Liver (tissue), 8 donors: ENCODE measurements at regions not wholly inside any gene's neighbourhood (a gene's known extent, or its start where the extent isn't known, plus 50 kb on each side); places are given as distances from the start of the nearest gene placed in this dataset.

Source experiments
- DNase-seq: peaks from one replicate; pipeline ENCODE4 v3.0.0-alpha.2; 2017; ENCODE audit warnings: low spot score
- H3K27ac ChIP-seq, 2 donors: one replicate each; pipeline ENCODE4 v1.7.0; 2013; ENCODE audit warnings: inconsistent platforms in 2 of 2, low read length in 2 of 2, control low read depth in 1 of 2, low read depth in 1 of 2, mild to moderate bottlenecking in 1 of 2
- H3K27me3 ChIP-seq, 4 donors: one replicate each; pipeline versions ENCODE4 v1.6.1 to v1.7.0; 2013; ENCODE audit warnings: low read length in 3 of 4, inconsistent platforms in 1 of 4, mild to moderate bottlenecking in 1 of 4, moderate library complexity in 1 of 4; ENCODE audit not compliant: control insufficient read depth in 4 of 4, insufficient read depth in 4 of 4
- H3K36me3 ChIP-seq, 4 donors: one replicate each; pipeline versions ENCODE4 v1.6.1 to v1.7.0; 2013; ENCODE audit warnings: low read length in 3 of 4, mild to moderate bottlenecking in 3 of 4, low read depth in 1 of 4, moderate library complexity in 1 of 4; ENCODE audit not compliant: control insufficient read depth in 4 of 4, insufficient read depth in 3 of 4
- H3K4me1 ChIP-seq, 4 donors: one replicate each; pipeline versions ENCODE4 v1.6.1 to v1.7.0; 2013; ENCODE audit warnings: low read length in 3 of 4, mild to moderate bottlenecking in 3 of 4, moderate library complexity in 1 of 4; ENCODE audit not compliant: control insufficient read depth in 4 of 4, insufficient read depth in 4 of 4
- H3K4me3 ChIP-seq, 3 donors: one replicate each; pipeline versions ENCODE4 v1.6.1 to v1.7.0; 2013; ENCODE audit warnings: low read length in 3 of 3, control low read depth in 1 of 3, low read depth in 1 of 3, mild to moderate bottlenecking in 1 of 3
- H3K9ac ChIP-seq, 2 donors: one replicate each; pipeline ENCODE4 v1.7.0; 2013; ENCODE audit warnings: low read length in 2 of 2, mild to moderate bottlenecking in 2 of 2, moderate library complexity in 2 of 2, control low read depth in 1 of 2, low read depth in 1 of 2
- H3K9me3 ChIP-seq, 4 donors: one replicate each; pipeline versions ENCODE4 v1.6.1 to v1.7.0; 2013; ENCODE audit warnings: low read length in 3 of 4; ENCODE audit not compliant: control insufficient read depth in 4 of 4
- EGR1 ChIP-seq, 2 donors: IDR thresholded peaks; 2 replicates each; pipeline ENCODE4 v1.6.1; 2016 to 2018; ENCODE audit warnings: antibody characterized with exemption in 2 of 2, low read depth in 2 of 2
- FOXA1 ChIP-seq: IDR thresholded peaks from 2 replicates; pipeline ENCODE4 v1.6.1; 2016; ENCODE audit warnings: antibody characterized with exemption
- FOXA2 ChIP-seq: IDR thresholded peaks from 2 replicates; pipeline ENCODE4 v1.6.1; 2016; ENCODE audit warnings: antibody characterized with exemption
- GABPA ChIP-seq, 2 donors: IDR thresholded peaks in 1 of 2; conservative IDR thresholded peaks in 1 of 2; 2 replicates each; pipeline ENCODE4 v1.6.1; 2016; ENCODE audit warnings: antibody characterized with exemption in 2 of 2, mild to moderate bottlenecking in 1 of 2, moderate library complexity in 1 of 2
- HNF4A ChIP-seq, 2 donors: conservative IDR thresholded peaks; 2 replicates each; pipeline ENCODE4 v1.6.1; 2016; ENCODE audit warnings: antibody characterized with exemption in 2 of 2, mild to moderate bottlenecking in 2 of 2
- HNF4G ChIP-seq: IDR thresholded peaks from 2 replicates; pipeline ENCODE4 v1.6.1; 2016; ENCODE audit warnings: antibody characterized with exemption
- JUND ChIP-seq, 2 donors: IDR thresholded peaks; 2 replicates each; pipeline ENCODE4 v1.6.1; 2016; ENCODE audit warnings: antibody characterized with exemption in 2 of 2
- NR2F2 ChIP-seq: IDR thresholded peaks from 2 replicates; pipeline ENCODE4 v1.6.1; 2016; ENCODE audit warnings: antibody characterized with exemption
- RAD21 ChIP-seq, 2 donors: IDR thresholded peaks; 2 replicates each; pipeline ENCODE4 v1.6.1; 2016; ENCODE audit warnings: antibody characterized with exemption in 2 of 2, mild to moderate bottlenecking in 2 of 2
- RXRA ChIP-seq, 2 donors: IDR thresholded peaks; 2 replicates each; pipeline ENCODE4 v1.6.1; 2017 to 2018; ENCODE audit warnings: antibody characterized with exemption in 2 of 2, mild to moderate bottlenecking in 1 of 2
- SP1 ChIP-seq: IDR thresholded peaks from 2 replicates; pipeline ENCODE4 v1.6.1; 2018; ENCODE audit warnings: antibody characterized with exemption, mild to moderate bottlenecking
- TAF1 ChIP-seq: conservative IDR thresholded peaks from 2 replicates; pipeline ENCODE4 v1.6.1; 2016; ENCODE audit warnings: antibody characterized with exemption, mild to moderate bottlenecking
- YY1 ChIP-seq: IDR thresholded peaks from 2 replicates; pipeline ENCODE4 v1.6.1; 2016; ENCODE audit warnings: antibody characterized with exemption, mild to moderate bottlenecking
- WGBS: extraction: QIAGEN DNeasy Blood & Tissue Kit; methylation state at CpG from one replicate; pipeline ENCODE4 v1.1.7; 2013; 5-methylcytosine and 5-hydroxymethylcytosine counted together
- TF ChIP-seq, protein P1 (sequence below): IDR thresholded peaks from 2 replicates; pipeline ENCODE4 v1.6.1; 2016; ENCODE audit warnings: antibody characterized with exemption, mild to moderate bottlenecking
- TF ChIP-seq, protein P2 (sequence below): IDR thresholded peaks from 2 replicates; pipeline ENCODE4 v1.6.1; 2016; ENCODE audit warnings: antibody characterized with exemption
- TF ChIP-seq, protein P3 (sequence below): IDR thresholded peaks from 2 replicates; pipeline ENCODE4 v1.6.1; 2016; ENCODE audit warnings: antibody characterized with exemption
- TF ChIP-seq, protein P4 (sequence below): fragments of 150-350 bp; IDR thresholded peaks from 2 replicates; pipeline ENCODE4 v1.5.1; 2017; ENCODE audit warnings: improper control_type of control experiment, low read depth, low read length; ENCODE audit not compliant: missing input control
- TF ChIP-seq, protein P5 (sequence below): IDR thresholded peaks from 2 replicates; pipeline ENCODE4 v1.6.1; 2016; ENCODE audit warnings: antibody characterized with exemption
- donor health status: healthy.
- donor health status: healthy.
- donor health status: healthy.
- donor health status: healthy.
- donor health status: healthy.

DNA sequence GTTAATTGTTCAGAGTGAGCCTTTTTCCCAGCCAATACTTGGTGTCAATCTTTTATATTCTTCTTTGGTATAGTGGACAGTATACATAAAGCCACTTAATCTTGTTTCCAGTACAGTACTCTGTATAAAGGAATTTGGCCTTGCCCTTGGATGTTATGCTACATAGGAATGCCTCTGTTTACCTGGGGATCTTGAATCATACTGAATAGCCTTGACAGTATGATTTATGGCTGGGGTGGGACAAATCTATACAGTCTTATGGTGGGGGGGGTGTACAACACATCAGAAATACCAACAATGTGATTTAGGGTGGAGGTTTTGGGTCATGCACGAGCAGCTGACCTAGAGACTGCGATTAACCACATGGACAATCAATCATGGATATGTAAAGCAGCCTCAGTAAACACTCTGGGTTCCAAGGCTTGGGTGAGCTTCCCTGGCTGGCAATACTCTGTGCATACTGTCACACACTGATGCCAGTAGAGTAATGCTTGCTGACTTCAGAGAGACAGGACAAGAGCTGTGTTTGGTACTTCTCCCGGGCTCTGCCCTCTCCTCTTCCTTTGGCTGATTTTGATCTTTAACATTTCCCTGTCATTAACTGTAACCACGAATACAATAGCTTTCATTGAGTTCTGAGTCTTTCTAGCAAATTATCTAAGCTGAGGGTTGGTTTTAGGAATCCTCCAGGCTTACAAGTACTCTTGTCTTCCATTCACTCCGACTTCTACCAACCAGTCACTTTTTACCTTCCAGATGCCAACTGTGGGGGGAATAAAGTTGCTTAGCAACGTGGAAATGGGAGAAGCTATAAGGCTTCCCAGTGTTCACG lies 84.6 kb downstream of the IARS1 start:
- Histone ChIP-seq H3K4me3 (no peak overlapping the region), H3K36me3 (peaks cover 8 to 45% (median 37%) of the 10 kb centered on the region in 4 donors), H3K27ac (no peak overlapping the region), H3K27me3 (no peaks in the 10 kb centered on the region), H3K9ac (no peak overlapping the region), H3K9me3 (no peaks in the 10 kb centered on the region), H3K4me1 (no peaks in the 10 kb centered on the region)
- WGBS = 92% methylated on average over 7 of the region's 7 CpGs
- TF ChIP-seq RAD21 (IDR thresholded peaks at IDR 0.05) = no peak
- TF ChIP-seq, protein P1, sequence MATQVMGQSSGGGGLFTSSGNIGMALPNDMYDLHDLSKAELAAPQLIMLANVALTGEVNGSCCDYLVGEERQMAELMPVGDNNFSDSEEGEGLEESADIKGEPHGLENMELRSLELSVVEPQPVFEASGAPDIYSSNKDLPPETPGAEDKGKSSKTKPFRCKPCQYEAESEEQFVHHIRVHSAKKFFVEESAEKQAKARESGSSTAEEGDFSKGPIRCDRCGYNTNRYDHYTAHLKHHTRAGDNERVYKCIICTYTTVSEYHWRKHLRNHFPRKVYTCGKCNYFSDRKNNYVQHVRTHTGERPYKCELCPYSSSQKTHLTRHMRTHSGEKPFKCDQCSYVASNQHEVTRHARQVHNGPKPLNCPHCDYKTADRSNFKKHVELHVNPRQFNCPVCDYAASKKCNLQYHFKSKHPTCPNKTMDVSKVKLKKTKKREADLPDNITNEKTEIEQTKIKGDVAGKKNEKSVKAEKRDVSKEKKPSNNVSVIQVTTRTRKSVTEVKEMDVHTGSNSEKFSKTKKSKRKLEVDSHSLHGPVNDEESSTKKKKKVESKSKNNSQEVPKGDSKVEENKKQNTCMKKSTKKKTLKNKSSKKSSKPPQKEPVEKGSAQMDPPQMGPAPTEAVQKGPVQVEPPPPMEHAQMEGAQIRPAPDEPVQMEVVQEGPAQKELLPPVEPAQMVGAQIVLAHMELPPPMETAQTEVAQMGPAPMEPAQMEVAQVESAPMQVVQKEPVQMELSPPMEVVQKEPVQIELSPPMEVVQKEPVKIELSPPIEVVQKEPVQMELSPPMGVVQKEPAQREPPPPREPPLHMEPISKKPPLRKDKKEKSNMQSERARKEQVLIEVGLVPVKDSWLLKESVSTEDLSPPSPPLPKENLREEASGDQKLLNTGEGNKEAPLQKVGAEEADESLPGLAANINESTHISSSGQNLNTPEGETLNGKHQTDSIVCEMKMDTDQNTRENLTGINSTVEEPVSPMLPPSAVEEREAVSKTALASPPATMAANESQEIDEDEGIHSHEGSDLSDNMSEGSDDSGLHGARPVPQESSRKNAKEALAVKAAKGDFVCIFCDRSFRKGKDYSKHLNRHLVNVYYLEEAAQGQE = no peak
- TF ChIP-seq, protein P2, sequence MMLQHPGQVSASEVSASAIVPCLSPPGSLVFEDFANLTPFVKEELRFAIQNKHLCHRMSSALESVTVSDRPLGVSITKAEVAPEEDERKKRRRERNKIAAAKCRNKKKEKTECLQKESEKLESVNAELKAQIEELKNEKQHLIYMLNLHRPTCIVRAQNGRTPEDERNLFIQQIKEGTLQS = no peak
- TF ChIP-seq HNF4G = no peak
- no peak for TF ChIP-seq FOXA2
- no peak for TF ChIP-seq EGR1 (IDR thresholded peaks at IDR 0.05; ENCODE audit: low read depth in 2 of 2)
- no peak for TF ChIP-seq RXRA (IDR thresholded peaks at IDR 0.05)
- TF ChIP-seq YY1 = no peak
- TF ChIP-seq, protein P3, sequence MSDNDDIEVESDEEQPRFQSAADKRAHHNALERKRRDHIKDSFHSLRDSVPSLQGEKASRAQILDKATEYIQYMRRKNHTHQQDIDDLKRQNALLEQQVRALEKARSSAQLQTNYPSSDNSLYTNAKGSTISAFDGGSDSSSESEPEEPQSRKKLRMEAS = no peak
- TF ChIP-seq GABPA (IDR thresholded peaks at IDR 0.05 in 1 of 2, conservative IDR thresholded peaks at IDR 0.05 in 1 of 2) = no peak
- no peak for TF ChIP-seq NR2F2
- TF ChIP-seq, protein P4, sequence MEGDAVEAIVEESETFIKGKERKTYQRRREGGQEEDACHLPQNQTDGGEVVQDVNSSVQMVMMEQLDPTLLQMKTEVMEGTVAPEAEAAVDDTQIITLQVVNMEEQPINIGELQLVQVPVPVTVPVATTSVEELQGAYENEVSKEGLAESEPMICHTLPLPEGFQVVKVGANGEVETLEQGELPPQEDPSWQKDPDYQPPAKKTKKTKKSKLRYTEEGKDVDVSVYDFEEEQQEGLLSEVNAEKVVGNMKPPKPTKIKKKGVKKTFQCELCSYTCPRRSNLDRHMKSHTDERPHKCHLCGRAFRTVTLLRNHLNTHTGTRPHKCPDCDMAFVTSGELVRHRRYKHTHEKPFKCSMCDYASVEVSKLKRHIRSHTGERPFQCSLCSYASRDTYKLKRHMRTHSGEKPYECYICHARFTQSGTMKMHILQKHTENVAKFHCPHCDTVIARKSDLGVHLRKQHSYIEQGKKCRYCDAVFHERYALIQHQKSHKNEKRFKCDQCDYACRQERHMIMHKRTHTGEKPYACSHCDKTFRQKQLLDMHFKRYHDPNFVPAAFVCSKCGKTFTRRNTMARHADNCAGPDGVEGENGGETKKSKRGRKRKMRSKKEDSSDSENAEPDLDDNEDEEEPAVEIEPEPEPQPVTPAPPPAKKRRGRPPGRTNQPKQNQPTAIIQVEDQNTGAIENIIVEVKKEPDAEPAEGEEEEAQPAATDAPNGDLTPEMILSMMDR = no peak
- no peak for TF ChIP-seq SP1
- TF ChIP-seq FOXA1 = no peak
- TF ChIP-seq, protein P5, sequence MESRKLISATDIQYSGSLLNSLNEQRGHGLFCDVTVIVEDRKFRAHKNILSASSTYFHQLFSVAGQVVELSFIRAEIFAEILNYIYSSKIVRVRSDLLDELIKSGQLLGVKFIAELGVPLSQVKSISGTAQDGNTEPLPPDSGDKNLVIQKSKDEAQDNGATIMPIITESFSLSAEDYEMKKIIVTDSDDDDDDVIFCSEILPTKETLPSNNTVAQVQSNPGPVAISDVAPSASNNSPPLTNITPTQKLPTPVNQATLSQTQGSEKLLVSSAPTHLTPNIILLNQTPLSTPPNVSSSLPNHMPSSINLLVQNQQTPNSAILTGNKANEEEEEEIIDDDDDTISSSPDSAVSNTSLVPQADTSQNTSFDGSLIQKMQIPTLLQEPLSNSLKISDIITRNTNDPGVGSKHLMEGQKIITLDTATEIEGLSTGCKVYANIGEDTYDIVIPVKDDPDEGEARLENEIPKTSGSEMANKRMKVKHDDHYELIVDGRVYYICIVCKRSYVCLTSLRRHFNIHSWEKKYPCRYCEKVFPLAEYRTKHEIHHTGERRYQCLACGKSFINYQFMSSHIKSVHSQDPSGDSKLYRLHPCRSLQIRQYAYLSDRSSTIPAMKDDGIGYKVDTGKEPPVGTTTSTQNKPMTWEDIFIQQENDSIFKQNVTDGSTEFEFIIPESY = no peak
- no peak for TF ChIP-seq JUND (IDR thresholded peaks at IDR 0.05)
- no peak for TF ChIP-seq TAF1
- no peak for TF ChIP-seq HNF4A (conservative IDR thresholded peaks at IDR 0.05)
- DNase-seq = no peak
